HG03045 (cell line): ENCODE measurements at regions not wholly inside any gene's neighbourhood (a gene's known extent, or its start where the extent isn't known, plus 50 kb on each side); places are given as distances from the start of the nearest gene placed in this dataset.

ENCODE experiments used
- ATAC-seq: cut with Tn5 transposase; IDR thresholded peaks from one replicate; pipeline ENCODE4 v1.9.1; 2021; ENCODE audit warnings: mild to moderate bottlenecking, moderate library complexity; ENCODE audit not compliant: unreplicated experiment

- ATAC-seq = no peak
Observed at GRCh38 chr17:73803964-73804435, 159.8 kb upstream of the SDK2 start.

- no peak for ATAC-seq
Observed at GRCh38 chr17:73806768-73807167, 162.5 kb upstream of the SDK2 start.

GRCh38 chr17:73813201-73813600, 169.0 kb upstream of the SDK2 start:
- no peak for ATAC-seq

- ATAC-seq = no peak
Observed at GRCh38 chr17:73814075-73814474, 169.8 kb upstream of the SDK2 start.

GRCh38 chr17:73815474-73815873, 171.2 kb upstream of the SDK2 start:
- ATAC-seq = no peak

GRCh38 chr17:73819440-73820395, 175.5 kb upstream of the SDK2 start:
- ATAC-seq = no peak

- ATAC-seq = no peak
Observed at GRCh38 chr17:73820686-73821448, 176.6 kb upstream of the SDK2 start.

- ATAC-seq = no peak
Observed at GRCh38 chr17:73821665-73822064, 177.4 kb upstream of the SDK2 start.

GRCh38 chr17:73822371-73822770, 178.1 kb upstream of the SDK2 start:
- no peak for ATAC-seq

GRCh38 chr17:73823684-73824083, 179.4 kb upstream of the SDK2 start:
- no peak for ATAC-seq

GRCh38 chr17:73824321-73824720, 180.1 kb upstream of the SDK2 start:
- ATAC-seq = no peak

- no peak for ATAC-seq
Observed at GRCh38 chr17:73826181-73826871, 182.1 kb upstream of the SDK2 start.

GRCh38 chr17:73826872-73827228, 182.6 kb upstream of the SDK2 start:
- ATAC-seq = no peak

- no peak for ATAC-seq
Observed at GRCh38 chr17:73827627-73828291, 183.5 kb upstream of the SDK2 start.

GRCh38 chr17:73829676-73830280, 185.5 kb upstream of the SDK2 start:
- no peak for ATAC-seq

GRCh38 chr17:73831699-73832098, 187.5 kb upstream of the SDK2 start:
- ATAC-seq = no peak

GRCh38 chr17:73833775-73834488, 189.7 kb upstream of the SDK2 start:
- ATAC-seq = no peak

- no peak for ATAC-seq
Observed at GRCh38 chr17:73834684-73835343, 190.6 kb upstream of the SDK2 start.

GRCh38 chr17:73835605-73836004, 191.4 kb upstream of the SDK2 start:
- ATAC-seq = no peak
